GM21390 (cell line): ENCODE measurements at regions not wholly inside any gene's neighbourhood (a gene's known extent, or its start where the extent isn't known, plus 50 kb on each side); places are given as distances from the start of the nearest gene placed in this dataset.
A peak's percentile ranks its signal among the peaks of the same experiment; 100 is the strongest.

Source experiments
- ATAC-seq: cut with Tn5 transposase; IDR thresholded peaks from one replicate; pipeline ENCODE4 v1.9.1; 2021; ENCODE audit not compliant: unreplicated experiment

- no peak for ATAC-seq
Measured at GRCh38 chr1:184141361-184141880, 89.9 kb downstream of the TSEN15 start.

GRCh38 chr1:184143449-184143848 is 91.9 kb downstream of the TSEN15 start:
- ATAC-seq: no peak

- ATAC-seq: no peak
Measured at GRCh38 chr1:184145083-184145482, 93.6 kb downstream of the TSEN15 start.

GRCh38 chr1:184146202-184146601 is 94.7 kb downstream of the TSEN15 start:
- no peak for ATAC-seq

GRCh38 chr1:184150776-184151531 is 99.4 kb downstream of the TSEN15 start:
- ATAC-seq: no peak

GRCh38 chr1:184152434-184152898 is 100.9 kb downstream of the TSEN15 start:
- ATAC-seq: no peak

- no peak for ATAC-seq
Measured at GRCh38 chr1:184152974-184153373, 101.4 kb downstream of the TSEN15 start.

GRCh38 chr1:184153731-184154130 is 102.2 kb downstream of the TSEN15 start:
- no peak for ATAC-seq

- ATAC-seq: no peak
Measured at GRCh38 chr1:184156521-184157393, 105.2 kb downstream of the TSEN15 start.

GRCh38 chr1:184157394-184157742 is 105.8 kb downstream of the TSEN15 start:
- ATAC-seq: no peak

GRCh38 chr1:184158896-184159681 is 107.6 kb downstream of the TSEN15 start:
- no peak for ATAC-seq

GRCh38 chr1:184160236-184160635 is 108.7 kb downstream of the TSEN15 start:
- no peak for ATAC-seq

- ATAC-seq: no peak
Measured at GRCh38 chr1:184161071-184161698, 109.7 kb downstream of the TSEN15 start.

- ATAC-seq: no peak
Measured at GRCh38 chr1:184162281-184162680, 110.8 kb downstream of the TSEN15 start.

- peak; percentile 87 for ATAC-seq
Measured at GRCh38 chr1:184163674-184164465, 112.3 kb downstream of the TSEN15 start.

- no peak for ATAC-seq
Measured at GRCh38 chr1:184164536-184164935, 113.0 kb downstream of the TSEN15 start.

GRCh38 chr1:184166485-184166884 is 115.0 kb downstream of the TSEN15 start:
- ATAC-seq: no peak

- ATAC-seq: no peak
Measured at GRCh38 chr1:184167352-184167751, 115.8 kb downstream of the TSEN15 start.

GRCh38 chr1:184170719-184171118 is 119.2 kb downstream of the TSEN15 start:
- ATAC-seq: no peak

GRCh38 chr1:184176058-184176457 is 124.5 kb downstream of the TSEN15 start:
- no peak for ATAC-seq
